ENCODE measurements at regions not wholly inside any gene's neighbourhood (a gene's known extent, or its start where the extent isn't known, plus 50 kb on each side); places are given as distances from the start of the nearest gene placed in this dataset.

GRCh38 chr13:109545931-109546330 lies 240.5 kb downstream of the IRS2 start:
- intact Hi-C loops (cut with micrococcal nuclease; ENCODE audit: unreplicated experiment): no loop called here
- H3K4me2 ChIP-seq: no peak overlapping the region
- TF ChIP-seq, protein P1, sequence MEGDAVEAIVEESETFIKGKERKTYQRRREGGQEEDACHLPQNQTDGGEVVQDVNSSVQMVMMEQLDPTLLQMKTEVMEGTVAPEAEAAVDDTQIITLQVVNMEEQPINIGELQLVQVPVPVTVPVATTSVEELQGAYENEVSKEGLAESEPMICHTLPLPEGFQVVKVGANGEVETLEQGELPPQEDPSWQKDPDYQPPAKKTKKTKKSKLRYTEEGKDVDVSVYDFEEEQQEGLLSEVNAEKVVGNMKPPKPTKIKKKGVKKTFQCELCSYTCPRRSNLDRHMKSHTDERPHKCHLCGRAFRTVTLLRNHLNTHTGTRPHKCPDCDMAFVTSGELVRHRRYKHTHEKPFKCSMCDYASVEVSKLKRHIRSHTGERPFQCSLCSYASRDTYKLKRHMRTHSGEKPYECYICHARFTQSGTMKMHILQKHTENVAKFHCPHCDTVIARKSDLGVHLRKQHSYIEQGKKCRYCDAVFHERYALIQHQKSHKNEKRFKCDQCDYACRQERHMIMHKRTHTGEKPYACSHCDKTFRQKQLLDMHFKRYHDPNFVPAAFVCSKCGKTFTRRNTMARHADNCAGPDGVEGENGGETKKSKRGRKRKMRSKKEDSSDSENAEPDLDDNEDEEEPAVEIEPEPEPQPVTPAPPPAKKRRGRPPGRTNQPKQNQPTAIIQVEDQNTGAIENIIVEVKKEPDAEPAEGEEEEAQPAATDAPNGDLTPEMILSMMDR (conservative IDR thresholded peaks at IDR 0.05): no peak
- TF ChIP-seq EZH2 (IDR thresholded peaks at IDR 0.05; ENCODE audit: low read depth): no peak
- CTCF ChIA-PET: no interaction called here
- no peaks in the 10 kb centered on the region; the same call in 1 of the 2 replicates for H3K9me3 ChIP-seq (ENCODE audit: insufficient read depth, low read depth)
- no peaks in the 10 kb centered on the region for H4K20me1 ChIP-seq (ENCODE audit: insufficient read depth)
- no peak overlapping the region for H3K27ac ChIP-seq
- no peaks in the 10 kb centered on the region for H3K79me2 ChIP-seq (ENCODE audit: low read depth)
- no peaks in the 10 kb centered on the region; the same call in 1 of the 2 replicates for H3K9me2 ChIP-seq (ENCODE audit: insufficient read depth)
- POLR2A ChIA-PET (ENCODE audit: unreplicated experiment): no interaction called here
- H3K27me3 ChIP-seq (ENCODE audit: insufficient read depth, low read depth): no peaks in the 10 kb centered on the region
- H3K36me3 ChIP-seq (ENCODE audit: low read depth): no peaks in the 10 kb centered on the region
- no peaks in the 10 kb centered on the region for H3F3A ChIP-seq (ENCODE audit: insufficient read depth, low read depth)
- H3K4me1 ChIP-seq (replicated peaks; ENCODE audit: insufficient read depth): no peaks in the 10 kb centered on the region
- no peak overlapping the region for H2AFZ ChIP-seq
- BruUV-seq (replicated peaks): no TSS peak
- no peak overlapping the region for H3K4me3 ChIP-seq
- DNase-seq: no peak

- no peaks in the 10 kb centered on the region for H3K27me3 ChIP-seq (ENCODE audit: insufficient read depth, low read depth)
- no peaks in the 10 kb centered on the region; the same call in 1 of the 2 replicates for H3K9me2 ChIP-seq (ENCODE audit: insufficient read depth)
- H3K27ac ChIP-seq: no peak overlapping the region
- no peaks in the 10 kb centered on the region for H3K79me2 ChIP-seq (ENCODE audit: low read depth)
- ChIA-PET POLR2A (ENCODE audit: unreplicated experiment) (no interaction called here), CTCF (no interaction called here)
- H3K9me3 ChIP-seq (ENCODE audit: insufficient read depth, low read depth): no peaks in the 10 kb centered on the region; the same call in 1 of the 2 replicates
- no peak overlapping the region for H3K4me2 ChIP-seq
- intact Hi-C loops (cut with micrococcal nuclease; ENCODE audit: unreplicated experiment): no loop called here
- DNase-seq: no peak
- no peaks in the 10 kb centered on the region for H3K4me1 ChIP-seq (replicated peaks; ENCODE audit: insufficient read depth)
- TF ChIP-seq, protein P1 (conservative IDR thresholded peaks at IDR 0.05): no peak
- TF ChIP-seq EZH2 (IDR thresholded peaks at IDR 0.05; ENCODE audit: low read depth): no peak
- no TSS peak for BruUV-seq (replicated peaks)
- H4K20me1 ChIP-seq (ENCODE audit: insufficient read depth): no peaks in the 10 kb centered on the region
- no peaks in the 10 kb centered on the region for H3F3A ChIP-seq (ENCODE audit: insufficient read depth, low read depth)
- no peak overlapping the region for H2AFZ ChIP-seq
- H3K36me3 ChIP-seq (ENCODE audit: low read depth): no peaks in the 10 kb centered on the region
- no peak overlapping the region for H3K4me3 ChIP-seq
These were observed 245.3 kb downstream of the IRS2 start for GRCh38 chr13:109541081-109541480.

- CTCF ChIA-PET: no interaction called here
- Histone ChIP-seq H3K36me3 (ENCODE audit: low read depth) (no peaks in the 10 kb centered on the region), H3K4me1 (replicated peaks; ENCODE audit: insufficient read depth) (no peaks in the 10 kb centered on the region), H3K79me2 (ENCODE audit: low read depth) (no peaks in the 10 kb centered on the region), H3K4me2 (no peak overlapping the region), H4K20me1 (ENCODE audit: insufficient read depth) (no peaks in the 10 kb centered on the region), H3K9me2 (ENCODE audit: insufficient read depth) (no peaks in the 10 kb centered on the region), H2AFZ (no peak overlapping the region), H3K4me3 (no peak overlapping the region), H3K27me3 (ENCODE audit: insufficient read depth, low read depth) (no peaks in the 10 kb centered on the region), H3K27ac (no peak overlapping the region), H3K9me3 (ENCODE audit: insufficient read depth, low read depth) (no peaks in the 10 kb centered on the region), H3F3A (ENCODE audit: insufficient read depth, low read depth) (no peaks in the 10 kb centered on the region)
- no peak for DNase-seq
- intact Hi-C loops (cut with micrococcal nuclease; ENCODE audit: unreplicated experiment): no loop called here
- POLR2A ChIA-PET (ENCODE audit: unreplicated experiment): no interaction called here
- TF ChIP-seq EZH2 (IDR thresholded peaks at IDR 0.05; ENCODE audit: low read depth): no peak
- TF ChIP-seq, protein P1 (conservative IDR thresholded peaks at IDR 0.05): no peak
- no TSS peak for BruUV-seq (replicated peaks)
These were observed 248.8 kb downstream of the IRS2 start for GRCh38 chr13:109537584-109537983.
